Lung (tissue), 11 donors: ENCODE measurements at regions not wholly inside any gene's neighbourhood (a gene's known extent, or its start where the extent isn't known, plus 50 kb on each side); places are given as distances from the start of the nearest gene placed in this dataset.

Experiments used
- ATAC-seq: fragments of 200-7000 bp; cut with Tn5 transposase; one replicate; pipeline ENCODE4 v1.9.1; 2020; ENCODE audit warnings: moderate number of reproducible peaks; ENCODE audit not compliant: insufficient read depth, low FRiP score
- DNase-seq, 3 donors: peaks; one replicate each; pipeline ENCODE4 v3.0.0-alpha.2; 2013 to 2017
- H3K27ac ChIP-seq, 2 donors: one replicate each; pipeline ENCODE4 v1.5.1; 2013; ENCODE audit warnings: mild to moderate bottlenecking in 2 of 2, moderate library complexity in 2 of 2, control low read depth in 1 of 2, inconsistent platforms in 1 of 2, low read depth in 1 of 2, low read length in 1 of 2
- H3K27me3 ChIP-seq, 3 donors: one replicate each; pipeline ENCODE4 v1.5.1; 2013; ENCODE audit warnings: low read length in 2 of 3; ENCODE audit not compliant: control insufficient read depth in 3 of 3, insufficient read depth in 3 of 3
- H3K36me3 ChIP-seq, 4 donors: one replicate each; pipeline ENCODE4 v1.5.1; 2013; ENCODE audit warnings: low read length in 4 of 4, mild to moderate bottlenecking in 1 of 4, moderate library complexity in 1 of 4; ENCODE audit not compliant: control insufficient read depth in 4 of 4, insufficient read depth in 4 of 4
- H3K4me1 ChIP-seq, 5 donors: one replicate each; pipeline ENCODE4 v1.5.1; 2013; ENCODE audit warnings: low read length in 5 of 5, mild to moderate bottlenecking in 2 of 5, moderate library complexity in 1 of 5; ENCODE audit not compliant: control insufficient read depth in 5 of 5, insufficient read depth in 5 of 5
- H3K4me3 ChIP-seq: one replicate; pipeline ENCODE4 v1.5.1; 2013; ENCODE audit warnings: mild to moderate bottlenecking, control low read depth, moderate library complexity
- H3K9ac ChIP-seq, 2 donors: one replicate each; pipeline ENCODE4 v1.5.1; 2013; ENCODE audit warnings: low read length in 2 of 2, control low read depth in 1 of 2; ENCODE audit not compliant: insufficient read depth in 1 of 2
- H3K9me3 ChIP-seq, 4 donors: one replicate each; pipeline ENCODE4 v1.5.1; 2013; ENCODE audit warnings: low read length in 3 of 4, mild to moderate bottlenecking in 1 of 4, moderate library complexity in 1 of 4; ENCODE audit not compliant: control insufficient read depth in 4 of 4, insufficient read depth in 3 of 4
- WGBS, 2 donors: extraction: QIAGEN DNeasy Blood & Tissue Kit; methylation state at CpG; one replicate each; pipeline ENCODE4 v1.1.7; 2013; 5-methylcytosine and 5-hydroxymethylcytosine counted together
- TF ChIP-seq, protein P1 (sequence below): IDR thresholded peaks from 2 replicates; pipeline ENCODE4 v1.5.1; 2012; ENCODE audit warnings: mild to moderate bottlenecking; ENCODE audit errors: control extremely low read depth, extremely low read depth
- donor health status: control.
- donor health status: control.
- donor health status: Bipolar disorder and iron deficiency.
- donor health status: healthy.
- donor health status: DM: yes; HTN: yes; CAD: no.

DNA sequence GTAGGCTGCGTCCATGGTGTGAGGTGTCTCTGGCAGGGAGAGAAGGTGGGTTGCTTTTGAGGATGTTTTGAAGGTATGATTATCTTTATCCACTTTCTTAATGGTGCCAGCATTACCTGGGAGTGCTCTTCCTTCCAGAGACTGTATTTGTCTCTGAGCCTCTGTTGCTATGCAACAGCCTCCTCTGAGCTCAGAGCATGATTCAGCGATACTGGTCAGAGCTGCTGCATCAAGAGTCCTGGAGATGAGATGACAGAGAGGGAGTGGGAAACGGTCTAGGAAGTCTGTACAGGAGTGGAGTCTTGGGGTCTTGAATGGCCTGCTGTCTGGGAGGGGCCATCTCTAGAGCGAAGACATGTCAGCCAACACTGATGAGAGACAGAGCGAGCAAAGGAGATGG is 104.4 kb upstream of the RAB40AL start:
- Histone ChIP-seq H3K4me1 (no peaks in the 10 kb centered on the region), H3K9me3 (no peaks in the 10 kb centered on the region), H3K9ac (no peak overlapping the region), H3K4me3 (no peak overlapping the region), H3K27me3 (peaks cover 0 to 14% (median 2%) of the 10 kb centered on the region in 3 donors), H3K36me3 (peaks cover 0 to 1% (median 0%) of the 10 kb centered on the region in 4 donors), H3K27ac (no peak overlapping the region)
- DNase-seq = peak in 1 of 3 donors; percentile 2
- no peak for ATAC-seq
- TF ChIP-seq, protein P1, sequence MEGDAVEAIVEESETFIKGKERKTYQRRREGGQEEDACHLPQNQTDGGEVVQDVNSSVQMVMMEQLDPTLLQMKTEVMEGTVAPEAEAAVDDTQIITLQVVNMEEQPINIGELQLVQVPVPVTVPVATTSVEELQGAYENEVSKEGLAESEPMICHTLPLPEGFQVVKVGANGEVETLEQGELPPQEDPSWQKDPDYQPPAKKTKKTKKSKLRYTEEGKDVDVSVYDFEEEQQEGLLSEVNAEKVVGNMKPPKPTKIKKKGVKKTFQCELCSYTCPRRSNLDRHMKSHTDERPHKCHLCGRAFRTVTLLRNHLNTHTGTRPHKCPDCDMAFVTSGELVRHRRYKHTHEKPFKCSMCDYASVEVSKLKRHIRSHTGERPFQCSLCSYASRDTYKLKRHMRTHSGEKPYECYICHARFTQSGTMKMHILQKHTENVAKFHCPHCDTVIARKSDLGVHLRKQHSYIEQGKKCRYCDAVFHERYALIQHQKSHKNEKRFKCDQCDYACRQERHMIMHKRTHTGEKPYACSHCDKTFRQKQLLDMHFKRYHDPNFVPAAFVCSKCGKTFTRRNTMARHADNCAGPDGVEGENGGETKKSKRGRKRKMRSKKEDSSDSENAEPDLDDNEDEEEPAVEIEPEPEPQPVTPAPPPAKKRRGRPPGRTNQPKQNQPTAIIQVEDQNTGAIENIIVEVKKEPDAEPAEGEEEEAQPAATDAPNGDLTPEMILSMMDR = no peak
- WGBS, 2 donors = 75 to 77% methylated on average over 5 of the region's 5 CpGs

DNA sequence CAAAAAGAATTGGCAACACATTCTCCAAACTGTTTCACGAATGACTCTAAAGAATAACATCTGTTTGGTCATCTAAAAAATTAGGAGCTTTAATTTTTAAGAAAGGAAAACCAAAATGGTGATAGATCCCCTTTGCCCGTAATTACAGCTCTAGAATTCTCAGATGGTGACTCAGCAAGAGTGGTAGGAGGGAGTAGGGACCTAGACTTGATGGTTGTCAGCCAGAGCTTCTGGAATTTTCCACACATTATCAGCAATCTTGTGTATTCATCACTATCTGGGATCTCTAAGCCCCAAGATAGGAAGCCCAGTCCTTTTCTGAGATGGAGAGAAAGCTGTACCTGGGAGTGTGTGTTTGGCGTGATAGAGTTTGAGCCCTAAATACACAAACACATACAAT is 103.9 kb upstream of the RAB40AL start:
- no peak overlapping the region for H3K4me3 ChIP-seq

DNA sequence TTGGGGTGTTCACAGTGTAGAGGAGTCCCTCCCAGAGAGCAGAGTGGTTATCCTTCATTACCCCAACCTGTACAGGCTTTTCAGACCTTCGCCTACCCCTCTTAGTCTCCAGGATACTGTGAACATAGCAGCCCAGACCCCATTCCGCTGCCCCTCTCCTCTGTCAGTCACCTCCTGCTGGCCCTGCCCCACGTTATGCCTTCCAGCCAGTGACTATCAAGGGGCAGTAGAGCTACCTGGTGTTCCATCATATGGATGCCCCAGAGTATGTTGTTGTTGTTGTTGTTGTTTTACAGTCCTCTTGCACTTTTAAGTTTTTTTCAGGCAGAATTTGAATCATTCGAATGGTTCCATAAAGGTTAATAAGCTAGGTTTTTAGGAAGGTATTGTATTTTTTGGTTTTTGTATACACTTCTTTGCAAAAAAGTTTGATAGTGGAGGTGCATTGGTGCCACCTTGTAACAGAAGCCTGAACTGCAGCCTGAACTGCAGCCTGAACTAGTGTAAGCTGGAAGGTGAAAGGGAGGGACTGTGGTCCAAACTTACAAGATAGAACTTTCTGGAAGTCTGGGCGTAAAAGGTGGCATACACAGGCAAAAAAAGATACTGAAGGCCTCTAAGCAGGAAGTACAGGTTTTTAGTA is 101.4 kb upstream of the RAB40AL start:
- ATAC-seq (peak; percentile 32), DNase-seq (peak in 2 of 3 donors; percentile 15 to 30)
- H3K9ac ChIP-seq = no peak overlapping the region
- 63 to 86% methylated on average over 5 of the region's 5 CpGs for WGBS, 2 donors
- H3K36me3 ChIP-seq = no peaks in the 10 kb centered on the region
- no peak overlapping the region for H3K27ac ChIP-seq
- no peak overlapping the region for H3K4me3 ChIP-seq
- H3K27me3 ChIP-seq = peaks cover 0 to 18% (median 5%) of the 10 kb centered on the region in 3 donors
- H3K4me1 ChIP-seq = no peaks in the 10 kb centered on the region
- H3K9me3 ChIP-seq = no peaks in the 10 kb centered on the region
- TF ChIP-seq, protein P1 = peak; percentile 18

More for the DNA sequence above, 103.9 kb upstream of the RAB40AL start:
- ATAC-seq (no peak), DNase-seq (no peak)
- Histone ChIP-seq H3K4me1 (no peaks in the 10 kb centered on the region), H3K36me3 (peaks cover 0 to 1% (median 0%) of the 10 kb centered on the region in 4 donors), H3K27me3 (peaks cover 0 to 17% (median 2%) of the 10 kb centered on the region in 3 donors), H3K9ac (no peak overlapping the region), H3K9me3 (no peaks in the 10 kb centered on the region), H3K27ac (no peak overlapping the region)
- 73 to 89% methylated on average over 3 of the region's 3 CpGs for WGBS, 2 donors
- TF ChIP-seq, protein P1 = no peak

DNA sequence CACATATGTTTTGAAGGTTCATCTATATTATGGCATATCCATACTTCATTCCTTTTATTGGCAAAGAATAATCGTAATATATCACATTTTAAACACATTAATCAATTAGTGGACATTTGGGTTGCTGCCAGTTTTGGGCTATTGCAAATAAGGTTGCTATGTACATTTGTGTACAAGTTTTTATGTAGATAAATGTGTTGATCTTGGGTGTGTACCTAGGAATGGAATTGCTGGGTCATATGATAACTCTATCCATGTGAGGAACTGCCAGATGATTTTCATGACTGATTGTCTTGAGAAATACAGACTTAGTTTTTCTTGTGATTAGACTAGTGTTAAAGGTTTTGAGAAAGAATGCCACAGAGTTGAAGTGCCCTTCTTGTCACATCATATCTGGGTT is 99.2 kb upstream of the RAB40AL start:
- H3K27ac ChIP-seq = no peak overlapping the region
- 74 to 88% methylated on average over 1 of the region's 1 CpG for WGBS, 2 donors
- TF ChIP-seq, protein P1 = no peak
- no peaks in the 10 kb centered on the region for H3K4me1 ChIP-seq
- peaks cover 0 to 2% (median 0%) of the 10 kb centered on the region in 4 donors for H3K36me3 ChIP-seq
- H3K9ac ChIP-seq = no peak overlapping the region
- H3K9me3 ChIP-seq = no peaks in the 10 kb centered on the region
- no peak for ATAC-seq
- DNase-seq = no peak
- peaks cover 0 to 12% (median 5%) of the 10 kb centered on the region in 3 donors for H3K27me3 ChIP-seq
- no peak overlapping the region for H3K4me3 ChIP-seq
